GM21447 (cell line): ENCODE measurements at regions not wholly inside any gene's neighbourhood (a gene's known extent, or its start where the extent isn't known, plus 50 kb on each side); places are given as distances from the start of the nearest gene placed in this dataset.

Experiments used
- ATAC-seq: cut with Tn5 transposase; IDR thresholded peaks from one replicate; pipeline ENCODE4 v1.9.1; 2021; ENCODE audit not compliant: unreplicated experiment

GRCh38 chr7:12120632-12121031, 90.5 kb upstream of the TMEM106B start:
- ATAC-seq = no peak

GRCh38 chr7:12123172-12123571, 87.9 kb upstream of the TMEM106B start:
- no peak for ATAC-seq

GRCh38 chr7:12124028-12124427, 87.1 kb upstream of the TMEM106B start:
- ATAC-seq = no peak

- ATAC-seq = no peak
These were observed 83.6 kb upstream of the TMEM106B start for GRCh38 chr7:12127455-12127854.

GRCh38 chr7:12130609-12131008, 80.5 kb upstream of the TMEM106B start:
- no peak for ATAC-seq

- no peak for ATAC-seq
These were observed 80.0 kb upstream of the TMEM106B start for GRCh38 chr7:12131122-12131521.

GRCh38 chr7:12133865-12134264, 77.2 kb upstream of the TMEM106B start:
- no peak for ATAC-seq

- ATAC-seq = no peak
These were observed 74.6 kb upstream of the TMEM106B start for GRCh38 chr7:12136523-12136922.

- ATAC-seq = no peak
These were observed 73.8 kb upstream of the TMEM106B start for GRCh38 chr7:12137283-12137682.

- ATAC-seq = no peak
These were observed 72.7 kb upstream of the TMEM106B start for GRCh38 chr7:12138421-12138820.

- no peak for ATAC-seq
These were observed 71.7 kb upstream of the TMEM106B start for GRCh38 chr7:12139416-12139815.

GRCh38 chr7:12146813-12147212, 64.3 kb upstream of the TMEM106B start:
- no peak for ATAC-seq

GRCh38 chr7:12152196-12152918, 58.7 kb upstream of the TMEM106B start:
- no peak for ATAC-seq

GRCh38 chr7:12154119-12154518, 57.0 kb upstream of the TMEM106B start:
- ATAC-seq = no peak

GRCh38 chr7:12157517-12157916, 53.6 kb upstream of the TMEM106B start:
- no peak for ATAC-seq

GRCh38 chr7:12158334-12159060, 52.6 kb upstream of the TMEM106B start:
- no peak for ATAC-seq

- no peak for ATAC-seq
These were observed 49.9 kb upstream of the TMEM106B start for GRCh38 chr7:12161146-12161545.
